NCI-H2029 treated with DMSO at 0.1 percent for 48 hours (cell line): ENCODE measurements at regions not wholly inside any gene's neighbourhood (a gene's known extent, or its start where the extent isn't known, plus 50 kb on each side); places are given as distances from the start of the nearest gene placed in this dataset.

ENCODE experiments used
- DNase-seq: peaks from one replicate; lab custom pipeline; 2025; lab: John Stamatoyannopoulos, UW

- DNase-seq, result no peak
These were observed 380.5 kb upstream of the IGFBP7 start for GRCh38 chr4:57490520-57491255.

GRCh38 chr4:57488366-57489162 is 378.4 kb upstream of the IGFBP7 start:
- no peak for DNase-seq

- DNase-seq, result no peak
These were observed 365.2 kb upstream of the IGFBP7 start for GRCh38 chr4:57475424-57475823.

GRCh38 chr4:57465321-57466056 is 355.3 kb upstream of the IGFBP7 start:
- DNase-seq, result no peak

- DNase-seq, result peak; percentile 55
These were observed 352.7 kb upstream of the IGFBP7 start for GRCh38 chr4:57462843-57463242.

- DNase-seq, result no peak
These were observed 350.8 kb upstream of the IGFBP7 start for GRCh38 chr4:57460967-57461366.

GRCh38 chr4:57448901-57449300 is 338.7 kb upstream of the IGFBP7 start:
- DNase-seq, result no peak

GRCh38 chr4:57448452-57448851 is 338.3 kb upstream of the IGFBP7 start:
- no peak for DNase-seq

GRCh38 chr4:57446266-57446665 is 336.1 kb upstream of the IGFBP7 start:
- DNase-seq, result no peak

- DNase-seq, result no peak
These were observed 335.5 kb upstream of the IGFBP7 start for GRCh38 chr4:57445686-57446085.

GRCh38 chr4:57444671-57445070 is 334.5 kb upstream of the IGFBP7 start:
- DNase-seq, result no peak

- DNase-seq, result peak; percentile 88
These were observed 333.6 kb upstream of the IGFBP7 start for GRCh38 chr4:57443787-57444186.

- DNase-seq, result peak; percentile 89
These were observed 333.1 kb upstream of the IGFBP7 start for GRCh38 chr4:57443308-57443707.

- DNase-seq, result peak; percentile 84
These were observed 332.7 kb upstream of the IGFBP7 start for GRCh38 chr4:57442831-57443291.

- no peak for DNase-seq
These were observed 332.1 kb upstream of the IGFBP7 start for GRCh38 chr4:57442241-57442640.

- no peak for DNase-seq
These were observed 327.5 kb upstream of the IGFBP7 start for GRCh38 chr4:57437649-57438048.

- no peak for DNase-seq
These were observed 325.1 kb upstream of the IGFBP7 start for GRCh38 chr4:57435300-57435699.

- no peak for DNase-seq
These were observed 320.5 kb upstream of the IGFBP7 start for GRCh38 chr4:57430726-57431125.

- DNase-seq, result peak; percentile 50
These were observed 316.7 kb upstream of the IGFBP7 start for GRCh38 chr4:57426779-57427395.

GRCh38 chr4:57425610-57426009 is 315.4 kb upstream of the IGFBP7 start:
- no peak for DNase-seq

- DNase-seq, result no peak
These were observed 314.2 kb upstream of the IGFBP7 start for GRCh38 chr4:57424232-57424897.

- no peak for DNase-seq
These were observed 307.9 kb upstream of the IGFBP7 start for GRCh38 chr4:57418133-57418532.
